ENCODE measurements at regions not wholly inside any gene's neighbourhood (a gene's known extent, or its start where the extent isn't known, plus 50 kb on each side); places are given as distances from the start of the nearest gene placed in this dataset.
"Not testable (repeated sequence)": the region's sequence is repeated elsewhere in the genome, so short reads cannot be mapped to it uniquely, and the experiment has no call there.

GRCh38 chr15:79659691-79660090 is 227.6 kb downstream of the MINAR1 start:
- DNase-seq (ENCODE audit: low spot score) = no peak

- DNase-seq (ENCODE audit: low spot score) = no peak
Observed at GRCh38 chr15:79661411-79661810, 229.3 kb downstream of the MINAR1 start.

- DNase-seq (ENCODE audit: low spot score) = no peak
Observed at GRCh38 chr15:79673416-79674123, 223.2 kb downstream of the MTHFS start.

- no peak for DNase-seq (ENCODE audit: low spot score)
Observed at GRCh38 chr15:79674124-79674465, 222.7 kb downstream of the MTHFS start.

- DNase-seq (ENCODE audit: low spot score) = no peak
Observed at GRCh38 chr15:79675982-79676381, 220.8 kb downstream of the MTHFS start.

- no peak for DNase-seq (ENCODE audit: low spot score)
Observed at GRCh38 chr15:79676621-79677020, 220.2 kb downstream of the MTHFS start.

GRCh38 chr15:79677241-79677640 is 219.6 kb downstream of the MTHFS start:
- DNase-seq (ENCODE audit: low spot score) = no peak

- no peak for DNase-seq (ENCODE audit: low spot score)
Observed at GRCh38 chr15:79678032-79678701, 218.6 kb downstream of the MTHFS start.

- DNase-seq (ENCODE audit: low spot score) = peak; percentile 22
Observed at GRCh38 chr15:79680720-79681119, 216.1 kb downstream of the MTHFS start.

GRCh38 chr15:79682285-79682684 is 214.5 kb downstream of the MTHFS start:
- no peak for DNase-seq (ENCODE audit: low spot score)

- DNase-seq (ENCODE audit: low spot score) = no peak
Observed at GRCh38 chr15:79682851-79683288, 213.9 kb downstream of the MTHFS start.

GRCh38 chr15:79689030-79689429 is 207.8 kb downstream of the MTHFS start:
- no peak for DNase-seq (ENCODE audit: low spot score)

GRCh38 chr15:79700951-79701480 is 195.8 kb downstream of the MTHFS start:
- DNase-seq (ENCODE audit: low spot score) = no peak

- no peak for DNase-seq (ENCODE audit: low spot score)
Observed at GRCh38 chr15:79702621-79703020, 194.2 kb downstream of the MTHFS start.

- no peak for DNase-seq (ENCODE audit: low spot score)
Observed at GRCh38 chr15:79721256-79721655, 175.6 kb downstream of the MTHFS start.

- DNase-seq (ENCODE audit: low spot score) = peak; percentile 6
Observed at GRCh38 chr15:79724312-79724711, 172.5 kb downstream of the MTHFS start.

GRCh38 chr15:79724804-79725203 is 172.0 kb downstream of the MTHFS start:
- no peak for DNase-seq (ENCODE audit: low spot score)

GRCh38 chr15:79728867-79729266 is 167.9 kb downstream of the MTHFS start:
- DNase-seq (ENCODE audit: low spot score) = no peak

- peak; percentile 13 for DNase-seq (ENCODE audit: low spot score)
Observed at GRCh38 chr15:79736435-79737000, 160.3 kb downstream of the MTHFS start.

GRCh38 chr15:79738143-79738542 is 158.7 kb downstream of the MTHFS start:
- DNase-seq (ENCODE audit: low spot score) = no peak

- DNase-seq (ENCODE audit: low spot score) = no peak
Observed at GRCh38 chr15:79740561-79740960, 156.3 kb downstream of the MTHFS start.

GRCh38 chr15:79743032-79743431 is 153.8 kb downstream of the MTHFS start:
- DNase-seq (ENCODE audit: low spot score) = no peak

GRCh38 chr15:79744485-79744884 is 152.3 kb downstream of the MTHFS start:
- not testable (repeated sequence) for DNase-seq (ENCODE audit: low spot score)

All from SW480 (cell line).